Fibroblast of lung (primary cell): ENCODE measurements at regions not wholly inside any gene's neighbourhood (a gene's known extent, or its start where the extent isn't known, plus 50 kb on each side); places are given as distances from the start of the nearest gene placed in this dataset.

ENCODE experiments used
- DNase-seq, 2 donors: peaks; one replicate each; pipeline versions ENCODE4 v3.0.0 to v3.0.0-alpha.2; 2010; ENCODE audit warnings: low read depth in 2 of 2
- H2AFZ ChIP-seq: 2 replicates; pipeline ENCODE4 v1.5.1; 2012; ENCODE audit warnings: low read length, control low read depth, inconsistent platforms
- H3K27ac ChIP-seq: 2 replicates; pipeline ENCODE4 v1.5.1; 2011; ENCODE audit warnings: low read length, control low read depth; ENCODE audit not compliant: insufficient read depth
- H3K27me3 ChIP-seq: 2 replicates; pipeline ENCODE4 v1.5.1; 2011; ENCODE audit warnings: mild to moderate bottlenecking, low read length; ENCODE audit not compliant: control insufficient read depth, insufficient read depth
- H3K36me3 ChIP-seq: 2 replicates; pipeline ENCODE4 v1.5.1; 2011; ENCODE audit warnings: low read length; ENCODE audit not compliant: control insufficient read depth, insufficient read depth
- H3K4me1 ChIP-seq: 2 replicates; pipeline ENCODE4 v1.5.1; 2011; ENCODE audit warnings: low read length; ENCODE audit not compliant: control insufficient read depth, insufficient read depth; ENCODE audit errors: extremely low read depth
- H3K4me2 ChIP-seq: 2 replicates; pipeline ENCODE4 v1.5.1; 2011; ENCODE audit warnings: low read length, control low read depth; ENCODE audit not compliant: insufficient read depth; ENCODE audit errors: extremely low read depth
- H3K4me3 ChIP-seq, 4 experiments: fragments of 200-600 bp in 1 of 4; sonication (generic) in 1 of 4; replicated peaks in 1 of 4; 2 replicates each; pipeline ENCODE4 v1.5.1; 2011 to 2016; ENCODE audit warnings: low read length in 4 of 4, low read depth in 3 of 4, mild to moderate bottlenecking in 3 of 4, control low read depth in 2 of 4, inconsistent platforms in 1 of 4, mixed read lengths in 1 of 4; ENCODE audit not compliant: insufficient read depth in 1 of 4; ENCODE audit errors: control extremely low read depth in 1 of 4
- H3K79me2 ChIP-seq: 2 replicates; pipeline ENCODE4 v1.5.1; 2012; ENCODE audit warnings: mild to moderate bottlenecking, low read length, inconsistent platforms; ENCODE audit not compliant: control insufficient read depth, insufficient read depth
- H3K9ac ChIP-seq: 2 replicates; pipeline ENCODE4 v1.5.1; 2011; ENCODE audit warnings: mild to moderate bottlenecking, low read length, control low read depth; ENCODE audit not compliant: insufficient read depth
- H3K9me3 ChIP-seq: 2 replicates; pipeline ENCODE4 v1.5.1; 2012; ENCODE audit warnings: low read depth, low read length; ENCODE audit not compliant: control insufficient read depth, insufficient read depth
- H4K20me1 ChIP-seq: 2 replicates; pipeline ENCODE4 v1.5.1; 2011; ENCODE audit warnings: low read length; ENCODE audit not compliant: control insufficient read depth, insufficient read depth; ENCODE audit errors: extremely low read depth
- CTCF ChIP-seq, 2 donors: IDR thresholded peaks in 1 of 2; conservative IDR thresholded peaks in 1 of 2; 1 replicate in 1 of 2; 2 replicates in 1 of 2; pipeline ENCODE4 v1.5.1; 2011 to 2012; ENCODE audit warnings: low read length in 2 of 2, control low read depth in 1 of 2, inconsistent platforms in 1 of 2, low read depth in 1 of 2, mild to moderate bottlenecking in 1 of 2
- EZH2 ChIP-seq: IDR thresholded peaks from 2 replicates; pipeline ENCODE4 v1.5.1; 2012; ENCODE audit warnings: low read length, control low read depth, mild to moderate bottlenecking; ENCODE audit errors: missing control alignments

GRCh38 chr6:141580131-141580530 is 552.6 kb upstream of the GJE1 start:
- Histone ChIP-seq H3K4me3 (no peak overlapping the region), H3K27ac (no peak overlapping the region), H3K27me3 (no peaks in the 10 kb centered on the region), H3K36me3 (no peaks in the 10 kb centered on the region), H3K9ac (no peak overlapping the region), H3K4me2 (no peak overlapping the region), H3K79me2 (no peaks in the 10 kb centered on the region), H4K20me1 (no peaks in the 10 kb centered on the region), H3K9me3 (no peaks in the 10 kb centered on the region), H3K4me1 (no peaks in the 10 kb centered on the region), H2AFZ (no peak overlapping the region)
- DNase-seq = peak in 1 of 2 donors; percentile 42
- no peak for TF ChIP-seq CTCF (conservative IDR thresholded peaks at IDR 0.05 in 1 of 2, IDR thresholded peaks at IDR 0.05 in 1 of 2; ENCODE audit: low read depth in 1 of 2, low read length in 2 of 2)
- no peak for TF ChIP-seq EZH2

- no peak overlapping the region for H3K4me3 ChIP-seq
- no peak for DNase-seq
- H3K79me2 ChIP-seq = no peaks in the 10 kb centered on the region
- H2AFZ ChIP-seq = no peak overlapping the region
- no peak overlapping the region for H3K27ac ChIP-seq
- H3K4me1 ChIP-seq = no peaks in the 10 kb centered on the region
- no peaks in the 10 kb centered on the region for H3K27me3 ChIP-seq
- no peak overlapping the region for H3K4me2 ChIP-seq
- H3K9me3 ChIP-seq = no peaks in the 10 kb centered on the region
- TF ChIP-seq EZH2 (no peak), CTCF (conservative IDR thresholded peaks at IDR 0.05 in 1 of 2, IDR thresholded peaks at IDR 0.05 in 1 of 2; ENCODE audit: low read depth in 1 of 2, low read length in 2 of 2) (no peak)
- H3K9ac ChIP-seq = no peak overlapping the region
- H4K20me1 ChIP-seq = no peaks in the 10 kb centered on the region
- no peaks in the 10 kb centered on the region for H3K36me3 ChIP-seq
Measured at GRCh38 chr6:141576751-141577150, 556.0 kb upstream of the GJE1 start.

GRCh38 chr6:141562851-141563763 is 569.6 kb upstream of the GJE1 start:
- Histone ChIP-seq H3K27me3 (no peaks in the 10 kb centered on the region), H3K9me3 (no peaks in the 10 kb centered on the region), H3K36me3 (no peaks in the 10 kb centered on the region), H3K4me3 (peak overlapping the region in 1 of 4 experiments; percentile 20), H3K79me2 (no peaks in the 10 kb centered on the region), H2AFZ (peak overlapping the region; percentile 18), H3K4me1 (peaks cover 5% of the 10 kb centered on the region), H3K4me2 (peak overlapping the region; percentile 21), H3K9ac (no peak overlapping the region), H3K27ac (peak overlapping the region; percentile 2), H4K20me1 (no peaks in the 10 kb centered on the region)
- DNase-seq = peak; percentile 82 to 96
- TF ChIP-seq EZH2 = no peak
- TF ChIP-seq CTCF (conservative IDR thresholded peaks at IDR 0.05 in 1 of 2, IDR thresholded peaks at IDR 0.05 in 1 of 2; ENCODE audit: low read depth in 1 of 2, low read length in 2 of 2) = peak; percentile 81 to 87
